Upper lobe of left lung (tissue), 4 donors: ENCODE measurements at regions not wholly inside any gene's neighbourhood (a gene's known extent, or its start where the extent isn't known, plus 50 kb on each side); places are given as distances from the start of the nearest gene placed in this dataset.

ENCODE experiments used
- CTCF ChIP-seq, 6 experiments: fragments of 450-650 bp in 4 of 6; fragments of 200-600 bp in 2 of 6; sonication (generic) in 2 of 6; IDR thresholded peaks; one replicate each; pipeline ENCODE4 v1.5.1; 2016 to 2019; ENCODE audit warnings: antibody characterized with exemption in 6 of 6
- POLR2A ChIP-seq, 4 donors: fragments of 450-650 bp; IDR thresholded peaks; one replicate each; pipeline ENCODE4 v1.5.1; 2016 to 2017; ENCODE audit warnings: antibody characterized with exemption in 4 of 4, mild to moderate bottlenecking in 2 of 4
- POLR2AphosphoS5 ChIP-seq, 2 donors: sonication (generic); formaldehyde crosslinking; IDR thresholded peaks; one replicate each; pipeline ENCODE4 v1.5.1; 2017; ENCODE audit warnings: antibody characterized with exemption in 2 of 2

GRCh38 chr13:40352380-40352778, 314.1 kb downstream of the FOXO1 start:
- TF ChIP-seq CTCF (IDR thresholded peaks at IDR 0.05): no peak
- TF ChIP-seq POLR2A (IDR thresholded peaks at IDR 0.05): no peak
- TF ChIP-seq POLR2AphosphoS5 (IDR thresholded peaks at IDR 0.05): peak in 1 of 2 donors; percentile 74
